ENCODE measurements at regions not wholly inside any gene's neighbourhood (a gene's known extent, or its start where the extent isn't known, plus 50 kb on each side); places are given as distances from the start of the nearest gene placed in this dataset.

GRCh38 chr4:74674750-74675149 is 119.6 kb downstream of the BTC start:
- in situ Hi-C loops (cut with HindIII; ENCODE audit: low sequenced_read_pairs): no loop called here

GRCh38 chr4:74675673-74676279 is 118.5 kb downstream of the BTC start:
- in situ Hi-C loops (cut with HindIII; ENCODE audit: low sequenced_read_pairs): no loop called here

GRCh38 chr4:74682567-74683359 is 111.6 kb downstream of the BTC start:
- in situ Hi-C loops (cut with HindIII; ENCODE audit: low sequenced_read_pairs): no loop called here

GRCh38 chr4:74692972-74693371 is 101.4 kb downstream of the BTC start:
- in situ Hi-C loops (cut with HindIII; ENCODE audit: low sequenced_read_pairs): no loop called here

Measured in DLD1 (cell line).